WTC11 (cell line): ENCODE measurements at regions not wholly inside any gene's neighbourhood (a gene's known extent, or its start where the extent isn't known, plus 50 kb on each side); places are given as distances from the start of the nearest gene placed in this dataset.

ENCODE experiments used
- ATAC-seq: fragments of 200-7000 bp; cut with Tn5 transposase; 2 replicates; pipeline ENCODE4 v1.10.0; 2021; ENCODE audit warnings: mild to moderate bottlenecking, moderate library complexity
- CTCF ChIA-PET: fragments of 300-600 bp; sonication (Branson Sonifier 250); formaldehyde crosslinking; loops from one replicate; lab custom pipeline; 2021; ENCODE audit warnings: antibody characterized with exemption; lab: Charles Lee
- POLR2A ChIA-PET: fragments of 350-600 bp; sonication (Branson Sonifier 250); formaldehyde crosslinking; loops from one replicate; lab custom pipeline; 2021; ENCODE audit warnings: antibody characterized with exemption; lab: Charles Lee
- DNase-seq: peaks from one replicate; pipeline ENCODE4 v3.0.0; 2021; ENCODE audit warnings: low spot score
- H3K27ac Mint-ChIP-seq: 2 replicates; pipeline ENCODE4 v1.8.0; 2021; ENCODE audit warnings: mixed read lengths
- H3K27me3 Mint-ChIP-seq: 2 replicates; pipeline ENCODE4 v1.8.0; 2021; ENCODE audit warnings: low read depth, mild to moderate bottlenecking, moderate library complexity, mixed read lengths
- H3K36me3 Mint-ChIP-seq: 2 replicates; pipeline ENCODE4 v1.8.0; 2021; ENCODE audit warnings: mixed read lengths
- H3K4me1 Mint-ChIP-seq: 2 replicates; pipeline ENCODE4 v1.8.0; 2022; ENCODE audit warnings: mixed read lengths
- H3K4me3 Mint-ChIP-seq: 2 replicates; pipeline ENCODE4 v1.8.0; 2021; ENCODE audit warnings: mild to moderate bottlenecking, moderate library complexity, mixed read lengths
- H3K9me3 Mint-ChIP-seq: 2 replicates; pipeline ENCODE4 v1.8.0; 2021; ENCODE audit warnings: mixed read lengths
- ATF1 ChIP-seq: sonication (generic); formaldehyde crosslinking; IDR thresholded peaks from 2 replicates; pipeline ENCODE4 v1.8.1; 2023; ENCODE audit warnings: mild to moderate bottlenecking, moderate library complexity, missing genetic modification reagents
- CBFB ChIP-seq: sonication (generic); formaldehyde crosslinking; IDR thresholded peaks from 2 replicates; pipeline ENCODE4 v1.8.1; 2022; ENCODE audit warnings: mild to moderate bottlenecking, low read depth, missing genetic modification reagents
- EMX1 ChIP-seq: fragments of 250-450 bp; sonication (Bioruptor Pico); IDR thresholded peaks from 2 replicates; pipeline ENCODE4 v1.8.0; 2021; ENCODE audit warnings: mild to moderate bottlenecking
- ESRRA ChIP-seq: sonication (generic); formaldehyde crosslinking; IDR thresholded peaks from 2 replicates; pipeline ENCODE4 v1.8.1; 2022; ENCODE audit warnings: mild to moderate bottlenecking, missing genetic modification reagents, borderline replicate concordance
- ETV6 ChIP-seq: sonication (generic); formaldehyde crosslinking; IDR thresholded peaks from 2 replicates; pipeline ENCODE4 v1.8.1; 2022; ENCODE audit warnings: mild to moderate bottlenecking, missing genetic modification reagents
- GABPB1 ChIP-seq: sonication (generic); formaldehyde crosslinking; IDR thresholded peaks from 2 replicates; pipeline ENCODE4 v1.8.1; 2023; ENCODE audit warnings: mild to moderate bottlenecking, missing genetic modification reagents
- GRHL2 ChIP-seq: fragments of 250-450 bp; sonication (Bioruptor Pico); IDR thresholded peaks from 2 replicates; pipeline ENCODE4 v1.8.0; 2022; ENCODE audit warnings: mild to moderate bottlenecking, moderate library complexity; ENCODE audit not compliant: insufficient replicate concordance, severe bottlenecking
- HMGA2 ChIP-seq: fragments of 250-450 bp; sonication (Bioruptor Pico); IDR thresholded peaks from 2 replicates; pipeline ENCODE4 v1.4.0; 2021; ENCODE audit warnings: mild to moderate bottlenecking, moderate library complexity
- JAZF1 ChIP-seq: fragments of 250-450 bp; sonication (Bioruptor Pico); IDR thresholded peaks from 2 replicates; pipeline ENCODE4 v1.9.0; 2021; ENCODE audit warnings: moderate library complexity, mild to moderate bottlenecking, inconsistent platforms
- NFYB ChIP-seq: sonication (generic); formaldehyde crosslinking; conservative IDR thresholded peaks from 2 replicates; pipeline ENCODE4 v1.8.0; 2022; ENCODE audit warnings: low read depth, missing genetic modification reagents
- SMAD3 ChIP-seq: sonication (generic); formaldehyde crosslinking; IDR thresholded peaks from 2 replicates; pipeline ENCODE4 v1.8.0; 2022; ENCODE audit warnings: missing genetic modification reagents, mild to moderate bottlenecking, borderline replicate concordance
- SMAD4 ChIP-seq: sonication (generic); formaldehyde crosslinking; IDR thresholded peaks from 2 replicates; pipeline ENCODE4 v1.8.0; 2022; ENCODE audit warnings: mild to moderate bottlenecking, missing genetic modification reagents
- SP1 ChIP-seq: sonication (generic); formaldehyde crosslinking; conservative IDR thresholded peaks from 2 replicates; pipeline ENCODE4 v1.8.1; 2022; ENCODE audit warnings: missing genetic modification reagents
- ZNF219 ChIP-seq: sonication (generic); formaldehyde crosslinking; IDR thresholded peaks from 2 replicates; pipeline ENCODE4 v1.8.0; 2023; ENCODE audit warnings: missing genetic modification reagents, mild to moderate bottlenecking, borderline replicate concordance
- ZNF317 ChIP-seq: sonication (generic); formaldehyde crosslinking; IDR thresholded peaks from 2 replicates; pipeline ENCODE4 v1.8.1; 2023; ENCODE audit warnings: low read depth, mild to moderate bottlenecking, moderate library complexity, missing genetic modification reagents, borderline replicate concordance
- TF ChIP-seq, protein P1 (sequence below): sonication (generic); formaldehyde crosslinking; IDR thresholded peaks from 2 replicates; pipeline ENCODE4 v1.8.1; 2022; ENCODE audit warnings: low read depth, missing genetic modification reagents, borderline replicate concordance
- TF ChIP-seq, protein P2 (sequence below): fragments of 250-450 bp; sonication (Bioruptor Pico); IDR thresholded peaks from 2 replicates; pipeline ENCODE4 v1.9.0; 2021; ENCODE audit warnings: mild to moderate bottlenecking
- TF ChIP-seq, protein P3 (sequence below): fragments of 200-600 bp; IDR thresholded peaks from 2 replicates; pipeline ENCODE4 v1.8.0; 2022; ENCODE audit warnings: antibody characterized with exemption
- TF ChIP-seq, protein P4 (sequence below): sonication (generic); formaldehyde crosslinking; IDR thresholded peaks from 2 replicates; pipeline ENCODE4 v1.8.1; 2022; ENCODE audit warnings: missing genetic modification reagents, borderline replicate concordance
- TF ChIP-seq, protein P5 (sequence below): sonication (generic); formaldehyde crosslinking; IDR thresholded peaks from 2 replicates; pipeline ENCODE4 v1.8.1; 2022; ENCODE audit warnings: mild to moderate bottlenecking, missing genetic modification reagents, moderate library complexity, borderline replicate concordance
- TF ChIP-seq, protein P6 (sequence below): fragments of 250-450 bp; sonication (Bioruptor Pico); IDR thresholded peaks from 2 replicates; pipeline ENCODE4 v1.9.0; 2021; ENCODE audit warnings: mild to moderate bottlenecking
- TF ChIP-seq, protein P7 (sequence below): sonication (generic); formaldehyde crosslinking; IDR thresholded peaks from 2 replicates; pipeline ENCODE4 v1.8.0; 2022; ENCODE audit warnings: mild to moderate bottlenecking, missing genetic modification reagents
- TF ChIP-seq, protein P8 (sequence below): sonication (generic); formaldehyde crosslinking; IDR thresholded peaks from 2 replicates; pipeline ENCODE4 v1.8.0; 2022; ENCODE audit warnings: mild to moderate bottlenecking, missing genetic modification reagents
- TF ChIP-seq, protein P9 (sequence below): sonication (generic); formaldehyde crosslinking; IDR thresholded peaks from 2 replicates; pipeline ENCODE4 v1.8.0; 2023; ENCODE audit warnings: missing genetic modification reagents

DNA sequence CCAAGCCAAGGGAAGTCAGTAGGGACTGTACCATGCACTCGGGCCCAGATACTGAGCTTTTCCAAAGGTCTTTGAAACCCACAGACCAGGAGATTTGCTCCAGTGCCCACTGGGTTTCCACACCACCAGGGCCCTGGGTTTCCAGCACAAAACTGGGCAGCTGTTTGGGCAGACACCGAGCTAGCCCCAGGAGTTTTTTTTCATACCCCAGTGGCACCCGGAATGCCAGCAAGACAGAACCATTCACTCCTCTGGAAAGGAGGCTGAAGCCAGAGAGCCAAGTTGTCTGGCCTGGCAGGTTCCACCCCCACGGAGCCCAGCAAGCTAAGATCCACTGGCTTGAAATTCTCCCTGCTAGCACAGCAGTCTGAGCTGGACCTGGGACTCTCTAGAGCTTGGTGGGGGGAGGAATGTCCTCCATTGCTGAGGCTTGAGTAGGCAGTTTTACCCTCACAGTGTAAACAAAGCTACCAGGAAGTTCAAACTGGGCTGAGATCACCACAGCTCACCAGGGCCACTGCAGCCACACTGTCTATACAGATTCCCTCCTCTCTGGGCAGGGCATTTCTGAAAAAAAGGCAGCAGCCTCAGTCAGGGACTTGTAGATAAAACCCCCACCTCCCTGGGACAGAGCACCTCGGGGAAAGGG, 793.7 kb downstream of the RPS29 start:
- peaks cover 28% of the 10 kb centered on the region for H3K9me3 Mint-ChIP-seq
- peaks cover 39% of the 10 kb centered on the region for H3K27me3 Mint-ChIP-seq
- H3K4me3 Mint-ChIP-seq = no peak overlapping the region
- ChIA-PET CTCF (no interaction called here), POLR2A (no interaction called here)
- H3K4me1 Mint-ChIP-seq = peaks cover 3% of the 10 kb centered on the region
- DNase-seq = no peak
- H3K36me3 Mint-ChIP-seq = peaks cover 4% of the 10 kb centered on the region; the same call in 1 of the 2 replicates
- ATAC-seq = peak; percentile 76
- H3K27ac Mint-ChIP-seq = no peak overlapping the region
- TF ChIP-seq GABPB1 (CRISPR knock-in tag) (no peak), ETV6 (no peak), ZNF317 (CRISPR knock-in tag) (no peak), ATF1 (CRISPR knock-in tag) (no peak), SMAD3 (no peak), HMGA2 (no peak), SMAD4 (CRISPR knock-in tag) (no peak), GRHL2 (no peak), NFYB (CRISPR knock-in tag) (no peak), JAZF1 (CRISPR knock-in tag) (no peak), EMX1 (CRISPR knock-in tag) (no peak)
- TF ChIP-seq, protein P1, sequence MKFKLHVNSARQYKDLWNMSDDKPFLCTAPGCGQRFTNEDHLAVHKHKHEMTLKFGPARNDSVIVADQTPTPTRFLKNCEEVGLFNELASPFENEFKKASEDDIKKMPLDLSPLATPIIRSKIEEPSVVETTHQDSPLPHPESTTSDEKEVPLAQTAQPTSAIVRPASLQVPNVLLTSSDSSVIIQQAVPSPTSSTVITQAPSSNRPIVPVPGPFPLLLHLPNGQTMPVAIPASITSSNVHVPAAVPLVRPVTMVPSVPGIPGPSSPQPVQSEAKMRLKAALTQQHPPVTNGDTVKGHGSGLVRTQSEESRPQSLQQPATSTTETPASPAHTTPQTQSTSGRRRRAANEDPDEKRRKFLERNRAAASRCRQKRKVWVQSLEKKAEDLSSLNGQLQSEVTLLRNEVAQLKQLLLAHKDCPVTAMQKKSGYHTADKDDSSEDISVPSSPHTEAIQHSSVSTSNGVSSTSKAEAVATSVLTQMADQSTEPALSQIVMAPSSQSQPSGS = no peak
- TF ChIP-seq, protein P2, sequence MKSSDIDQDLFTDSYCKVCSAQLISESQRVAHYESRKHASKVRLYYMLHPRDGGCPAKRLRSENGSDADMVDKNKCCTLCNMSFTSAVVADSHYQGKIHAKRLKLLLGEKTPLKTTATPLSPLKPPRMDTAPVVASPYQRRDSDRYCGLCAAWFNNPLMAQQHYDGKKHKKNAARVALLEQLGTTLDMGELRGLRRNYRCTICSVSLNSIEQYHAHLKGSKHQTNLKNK (CRISPR knock-in tag) = no peak
- TF ChIP-seq, protein P3, sequence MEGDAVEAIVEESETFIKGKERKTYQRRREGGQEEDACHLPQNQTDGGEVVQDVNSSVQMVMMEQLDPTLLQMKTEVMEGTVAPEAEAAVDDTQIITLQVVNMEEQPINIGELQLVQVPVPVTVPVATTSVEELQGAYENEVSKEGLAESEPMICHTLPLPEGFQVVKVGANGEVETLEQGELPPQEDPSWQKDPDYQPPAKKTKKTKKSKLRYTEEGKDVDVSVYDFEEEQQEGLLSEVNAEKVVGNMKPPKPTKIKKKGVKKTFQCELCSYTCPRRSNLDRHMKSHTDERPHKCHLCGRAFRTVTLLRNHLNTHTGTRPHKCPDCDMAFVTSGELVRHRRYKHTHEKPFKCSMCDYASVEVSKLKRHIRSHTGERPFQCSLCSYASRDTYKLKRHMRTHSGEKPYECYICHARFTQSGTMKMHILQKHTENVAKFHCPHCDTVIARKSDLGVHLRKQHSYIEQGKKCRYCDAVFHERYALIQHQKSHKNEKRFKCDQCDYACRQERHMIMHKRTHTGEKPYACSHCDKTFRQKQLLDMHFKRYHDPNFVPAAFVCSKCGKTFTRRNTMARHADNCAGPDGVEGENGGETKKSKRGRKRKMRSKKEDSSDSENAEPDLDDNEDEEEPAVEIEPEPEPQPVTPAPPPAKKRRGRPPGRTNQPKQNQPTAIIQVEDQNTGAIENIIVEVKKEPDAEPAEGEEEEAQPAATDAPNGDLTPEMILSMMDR = no peak

DNA sequence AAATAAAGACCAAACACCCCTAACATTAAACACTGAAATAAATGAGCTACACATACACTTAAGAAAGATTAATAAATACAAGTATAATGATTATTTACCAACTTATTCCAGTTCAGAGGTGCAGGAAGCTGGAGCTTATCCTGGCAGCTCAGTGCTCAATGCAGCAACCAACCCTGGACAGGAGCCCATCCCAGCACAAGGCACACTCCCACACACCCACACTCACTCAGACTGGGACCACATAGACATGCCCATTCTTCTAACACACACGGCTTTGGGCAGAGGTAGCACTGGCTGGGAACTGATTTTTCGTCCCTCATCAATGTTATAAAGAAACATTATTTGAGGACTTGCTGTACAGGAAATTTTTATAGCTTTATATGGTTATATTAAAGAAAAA, 797.4 kb downstream of the RPS29 start:
- Mint-ChIP-seq H3K27ac (no peak overlapping the region), H3K27me3 (peaks cover 10% of the 10 kb centered on the region), H3K4me1 (peaks cover 3% of the 10 kb centered on the region), H3K9me3 (peaks cover 23% of the 10 kb centered on the region), H3K4me3 (no peak overlapping the region), H3K36me3 (peaks cover 3% of the 10 kb centered on the region; the same call in 1 of the 2 replicates)
- ATAC-seq = no peak
- DNase-seq = no peak
- ChIA-PET POLR2A (no interaction called here), CTCF (no interaction called here)
- TF ChIP-seq, protein P4, sequence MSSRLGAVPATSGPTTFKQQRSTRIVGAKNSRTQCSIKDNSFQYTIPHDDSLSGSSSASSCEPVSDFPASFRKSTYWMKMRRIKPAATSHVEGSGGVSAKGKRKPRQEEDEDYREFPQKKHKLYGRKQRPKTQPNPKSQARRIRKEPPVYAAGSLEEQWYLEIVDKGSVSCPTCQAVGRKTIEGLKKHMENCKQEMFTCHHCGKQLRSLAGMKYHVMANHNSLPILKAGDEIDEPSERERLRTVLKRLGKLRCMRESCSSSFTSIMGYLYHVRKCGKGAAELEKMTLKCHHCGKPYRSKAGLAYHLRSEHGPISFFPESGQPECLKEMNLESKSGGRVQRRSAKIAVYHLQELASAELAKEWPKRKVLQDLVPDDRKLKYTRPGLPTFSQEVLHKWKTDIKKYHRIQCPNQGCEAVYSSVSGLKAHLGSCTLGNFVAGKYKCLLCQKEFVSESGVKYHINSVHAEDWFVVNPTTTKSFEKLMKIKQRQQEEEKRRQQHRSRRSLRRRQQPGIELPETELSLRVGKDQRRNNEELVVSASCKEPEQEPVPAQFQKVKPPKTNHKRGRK (CRISPR knock-in tag) = no peak
- TF ChIP-seq, protein P5, sequence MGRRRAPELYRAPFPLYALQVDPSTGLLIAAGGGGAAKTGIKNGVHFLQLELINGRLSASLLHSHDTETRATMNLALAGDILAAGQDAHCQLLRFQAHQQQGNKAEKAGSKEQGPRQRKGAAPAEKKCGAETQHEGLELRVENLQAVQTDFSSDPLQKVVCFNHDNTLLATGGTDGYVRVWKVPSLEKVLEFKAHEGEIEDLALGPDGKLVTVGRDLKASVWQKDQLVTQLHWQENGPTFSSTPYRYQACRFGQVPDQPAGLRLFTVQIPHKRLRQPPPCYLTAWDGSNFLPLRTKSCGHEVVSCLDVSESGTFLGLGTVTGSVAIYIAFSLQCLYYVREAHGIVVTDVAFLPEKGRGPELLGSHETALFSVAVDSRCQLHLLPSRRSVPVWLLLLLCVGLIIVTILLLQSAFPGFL (CRISPR knock-in tag) = no peak
- TF ChIP-seq ZNF219 (CRISPR knock-in tag) = no peak
- TF ChIP-seq, protein P6, sequence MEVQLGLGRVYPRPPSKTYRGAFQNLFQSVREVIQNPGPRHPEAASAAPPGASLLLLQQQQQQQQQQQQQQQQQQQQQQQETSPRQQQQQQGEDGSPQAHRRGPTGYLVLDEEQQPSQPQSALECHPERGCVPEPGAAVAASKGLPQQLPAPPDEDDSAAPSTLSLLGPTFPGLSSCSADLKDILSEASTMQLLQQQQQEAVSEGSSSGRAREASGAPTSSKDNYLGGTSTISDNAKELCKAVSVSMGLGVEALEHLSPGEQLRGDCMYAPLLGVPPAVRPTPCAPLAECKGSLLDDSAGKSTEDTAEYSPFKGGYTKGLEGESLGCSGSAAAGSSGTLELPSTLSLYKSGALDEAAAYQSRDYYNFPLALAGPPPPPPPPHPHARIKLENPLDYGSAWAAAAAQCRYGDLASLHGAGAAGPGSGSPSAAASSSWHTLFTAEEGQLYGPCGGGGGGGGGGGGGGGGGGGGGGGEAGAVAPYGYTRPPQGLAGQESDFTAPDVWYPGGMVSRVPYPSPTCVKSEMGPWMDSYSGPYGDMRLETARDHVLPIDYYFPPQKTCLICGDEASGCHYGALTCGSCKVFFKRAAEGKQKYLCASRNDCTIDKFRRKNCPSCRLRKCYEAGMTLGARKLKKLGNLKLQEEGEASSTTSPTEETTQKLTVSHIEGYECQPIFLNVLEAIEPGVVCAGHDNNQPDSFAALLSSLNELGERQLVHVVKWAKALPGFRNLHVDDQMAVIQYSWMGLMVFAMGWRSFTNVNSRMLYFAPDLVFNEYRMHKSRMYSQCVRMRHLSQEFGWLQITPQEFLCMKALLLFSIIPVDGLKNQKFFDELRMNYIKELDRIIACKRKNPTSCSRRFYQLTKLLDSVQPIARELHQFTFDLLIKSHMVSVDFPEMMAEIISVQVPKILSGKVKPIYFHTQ (CRISPR knock-in tag) = no peak
- no peak for TF ChIP-seq SP1 (CRISPR knock-in tag)
- TF ChIP-seq, protein P7, sequence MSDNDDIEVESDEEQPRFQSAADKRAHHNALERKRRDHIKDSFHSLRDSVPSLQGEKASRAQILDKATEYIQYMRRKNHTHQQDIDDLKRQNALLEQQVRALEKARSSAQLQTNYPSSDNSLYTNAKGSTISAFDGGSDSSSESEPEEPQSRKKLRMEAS (CRISPR knock-in tag) = no peak
- TF ChIP-seq, protein P8, sequence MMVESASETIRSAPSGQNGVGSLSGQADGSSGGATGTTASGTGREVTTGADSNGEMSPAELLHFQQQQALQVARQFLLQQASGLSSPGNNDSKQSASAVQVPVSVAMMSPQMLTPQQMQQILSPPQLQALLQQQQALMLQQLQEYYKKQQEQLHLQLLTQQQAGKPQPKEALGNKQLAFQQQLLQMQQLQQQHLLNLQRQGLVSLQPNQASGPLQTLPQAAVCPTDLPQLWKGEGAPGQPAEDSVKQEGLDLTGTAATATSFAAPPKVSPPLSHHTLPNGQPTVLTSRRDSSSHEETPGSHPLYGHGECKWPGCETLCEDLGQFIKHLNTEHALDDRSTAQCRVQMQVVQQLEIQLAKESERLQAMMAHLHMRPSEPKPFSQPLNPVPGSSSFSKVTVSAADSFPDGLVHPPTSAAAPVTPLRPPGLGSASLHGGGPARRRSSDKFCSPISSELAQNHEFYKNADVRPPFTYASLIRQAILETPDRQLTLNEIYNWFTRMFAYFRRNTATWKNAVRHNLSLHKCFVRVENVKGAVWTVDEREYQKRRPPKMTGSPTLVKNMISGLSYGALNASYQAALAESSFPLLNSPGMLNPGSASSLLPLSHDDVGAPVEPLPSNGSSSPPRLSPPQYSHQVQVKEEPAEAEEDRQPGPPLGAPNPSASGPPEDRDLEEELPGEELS (CRISPR knock-in tag) = no peak
- TF ChIP-seq, protein P9, sequence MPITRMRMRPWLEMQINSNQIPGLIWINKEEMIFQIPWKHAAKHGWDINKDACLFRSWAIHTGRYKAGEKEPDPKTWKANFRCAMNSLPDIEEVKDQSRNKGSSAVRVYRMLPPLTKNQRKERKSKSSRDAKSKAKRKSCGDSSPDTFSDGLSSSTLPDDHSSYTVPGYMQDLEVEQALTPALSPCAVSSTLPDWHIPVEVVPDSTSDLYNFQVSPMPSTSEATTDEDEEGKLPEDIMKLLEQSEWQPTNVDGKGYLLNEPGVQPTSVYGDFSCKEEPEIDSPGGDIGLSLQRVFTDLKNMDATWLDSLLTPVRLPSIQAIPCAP = no peak
- no peak for TF ChIP-seq ESRRA (CRISPR knock-in tag)
- TF ChIP-seq CBFB = no peak
